ENCODE measurements at regions not wholly inside any gene's neighbourhood (a gene's known extent, or its start where the extent isn't known, plus 50 kb on each side); places are given as distances from the start of the nearest gene placed in this dataset.

DNA sequence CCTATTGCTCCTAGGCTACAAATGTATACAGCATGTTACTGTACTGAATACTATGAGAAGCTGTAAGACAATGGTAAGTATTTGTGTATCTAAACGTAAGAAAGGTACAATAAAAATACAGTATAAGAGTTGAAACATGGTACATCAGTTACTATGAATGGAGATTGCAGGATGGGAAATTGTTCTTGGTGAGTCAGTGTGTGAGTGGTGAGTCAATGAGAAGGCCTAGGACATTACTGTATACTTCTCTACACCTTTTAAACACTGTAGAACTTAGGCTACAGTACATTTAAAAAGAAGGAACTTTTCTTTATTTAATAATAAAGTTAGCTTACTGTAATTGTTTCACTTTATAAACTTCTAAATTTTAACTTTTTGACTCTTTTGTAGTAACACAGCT is 2603.2 kb downstream of the PCDH7 start:
- H3K9me3 ChIP-seq (ENCODE audit: low read length): no peaks in the 10 kb centered on the region
- ChIA-PET POLR2A (interaction anchor here (0.6 kb wide), 1 partner anchor 758 kb away, joined by 3 read pairs; no protein-coding TSS in a partner anchor), CTCF (ENCODE audit: unreplicated experiment) (no interaction called here)
- H3K36me3 ChIP-seq (ENCODE audit: insufficient read depth, low read length): no peaks in the 10 kb centered on the region
- no peak overlapping the region for H2AFZ ChIP-seq (ENCODE audit: low read length)
- H3K4me2 ChIP-seq (ENCODE audit: low read length): no peak overlapping the region
- BruUV-seq (replicated peaks): no TSS peak
- H3K4me1 ChIP-seq (ENCODE audit: insufficient read depth, low read length, poor library complexity, severe bottlenecking): no peaks in the 10 kb centered on the region
- no peak for DNase-seq (ENCODE audit: low spot score)
- intact Hi-C loops (cut with micrococcal nuclease; ENCODE audit: unreplicated experiment): no loop called here
- TF ChIP-seq, protein P1, sequence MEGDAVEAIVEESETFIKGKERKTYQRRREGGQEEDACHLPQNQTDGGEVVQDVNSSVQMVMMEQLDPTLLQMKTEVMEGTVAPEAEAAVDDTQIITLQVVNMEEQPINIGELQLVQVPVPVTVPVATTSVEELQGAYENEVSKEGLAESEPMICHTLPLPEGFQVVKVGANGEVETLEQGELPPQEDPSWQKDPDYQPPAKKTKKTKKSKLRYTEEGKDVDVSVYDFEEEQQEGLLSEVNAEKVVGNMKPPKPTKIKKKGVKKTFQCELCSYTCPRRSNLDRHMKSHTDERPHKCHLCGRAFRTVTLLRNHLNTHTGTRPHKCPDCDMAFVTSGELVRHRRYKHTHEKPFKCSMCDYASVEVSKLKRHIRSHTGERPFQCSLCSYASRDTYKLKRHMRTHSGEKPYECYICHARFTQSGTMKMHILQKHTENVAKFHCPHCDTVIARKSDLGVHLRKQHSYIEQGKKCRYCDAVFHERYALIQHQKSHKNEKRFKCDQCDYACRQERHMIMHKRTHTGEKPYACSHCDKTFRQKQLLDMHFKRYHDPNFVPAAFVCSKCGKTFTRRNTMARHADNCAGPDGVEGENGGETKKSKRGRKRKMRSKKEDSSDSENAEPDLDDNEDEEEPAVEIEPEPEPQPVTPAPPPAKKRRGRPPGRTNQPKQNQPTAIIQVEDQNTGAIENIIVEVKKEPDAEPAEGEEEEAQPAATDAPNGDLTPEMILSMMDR (conservative IDR thresholded peaks at IDR 0.05; ENCODE audit: low read length): no peak
- no peak for TF ChIP-seq EZH2phosphoT487 (IDR thresholded peaks at IDR 0.05; ENCODE audit: borderline replicate concordance, low read depth, low read length)
- no peaks in the 10 kb centered on the region for H4K20me1 ChIP-seq (ENCODE audit: insufficient read depth, low read length)
- H3K27ac ChIP-seq (ENCODE audit: low read depth, low read length, poor library complexity, severe bottlenecking): no peak overlapping the region
- no peak overlapping the region for H3K4me3 ChIP-seq (ENCODE audit: low read depth, low read length, poor library complexity, severe bottlenecking)
- H3K79me2 ChIP-seq (ENCODE audit: insufficient read depth, low read depth, low read length): no peaks in the 10 kb centered on the region
- H3K9me2 ChIP-seq (ENCODE audit: insufficient read depth, low read length): no peaks in the 10 kb centered on the region

GRCh38 chr4:33334416-33334815 is 2614.2 kb downstream of the PCDH7 start:
- H3K27ac ChIP-seq (ENCODE audit: low read depth, low read length, poor library complexity, severe bottlenecking): no peak overlapping the region
- no peak overlapping the region for H3K4me2 ChIP-seq (ENCODE audit: low read length)
- TF ChIP-seq, protein P1 (conservative IDR thresholded peaks at IDR 0.05; ENCODE audit: low read length): no peak
- TF ChIP-seq EZH2phosphoT487 (IDR thresholded peaks at IDR 0.05; ENCODE audit: borderline replicate concordance, low read depth, low read length): no peak
- H3K9me2 ChIP-seq (ENCODE audit: insufficient read depth, low read length): no peaks in the 10 kb centered on the region
- H3K4me1 ChIP-seq (ENCODE audit: insufficient read depth, low read length, poor library complexity, severe bottlenecking): no peaks in the 10 kb centered on the region
- H3K36me3 ChIP-seq (ENCODE audit: insufficient read depth, low read length): no peaks in the 10 kb centered on the region
- BruUV-seq (replicated peaks): no TSS peak
- ChIA-PET POLR2A (no interaction called here), CTCF (ENCODE audit: unreplicated experiment) (no interaction called here)
- H4K20me1 ChIP-seq (ENCODE audit: insufficient read depth, low read length): no peaks in the 10 kb centered on the region
- DNase-seq (ENCODE audit: low spot score): no peak
- no peaks in the 10 kb centered on the region for H3K9me3 ChIP-seq (ENCODE audit: low read length)
- H3K79me2 ChIP-seq (ENCODE audit: insufficient read depth, low read depth, low read length): no peaks in the 10 kb centered on the region
- H2AFZ ChIP-seq (ENCODE audit: low read length): no peak overlapping the region
- intact Hi-C loops (cut with micrococcal nuclease; ENCODE audit: unreplicated experiment): no loop called here
- H3K4me3 ChIP-seq (ENCODE audit: low read depth, low read length, poor library complexity, severe bottlenecking): no peak overlapping the region

DNA sequence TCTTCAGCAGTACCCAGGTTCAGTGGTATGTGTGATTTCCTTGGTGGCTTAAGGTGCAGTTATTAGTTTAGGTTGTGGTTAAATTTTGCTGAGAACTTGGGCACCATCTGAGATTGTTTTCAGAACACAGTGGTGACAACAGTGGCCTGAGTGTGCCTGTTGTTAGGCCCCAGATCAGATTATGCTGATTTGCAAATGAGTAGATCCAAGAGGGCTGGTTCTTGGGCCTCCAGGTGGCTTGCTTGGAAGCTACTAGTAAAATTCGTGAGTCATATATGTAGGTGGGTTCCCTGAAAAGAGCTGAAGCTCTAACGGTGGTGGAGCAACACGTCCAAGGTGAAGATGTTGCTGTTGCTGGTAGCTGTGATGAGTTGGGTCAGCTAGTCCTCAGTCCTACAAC is 2619.6 kb downstream of the PCDH7 start:
- no TSS peak for BruUV-seq (replicated peaks)
- Histone ChIP-seq H2AFZ (ENCODE audit: low read length) (no peak overlapping the region), H4K20me1 (ENCODE audit: insufficient read depth, low read length) (no peaks in the 10 kb centered on the region), H3K4me2 (ENCODE audit: low read length) (no peak overlapping the region), H3K4me3 (ENCODE audit: low read depth, low read length, poor library complexity, severe bottlenecking) (no peak overlapping the region), H3K36me3 (ENCODE audit: insufficient read depth, low read length) (no peaks in the 10 kb centered on the region), H3K27ac (ENCODE audit: low read depth, low read length, poor library complexity, severe bottlenecking) (no peak overlapping the region), H3K79me2 (ENCODE audit: insufficient read depth, low read depth, low read length) (no peaks in the 10 kb centered on the region), H3K9me3 (ENCODE audit: low read length) (no peaks in the 10 kb centered on the region), H3K9me2 (ENCODE audit: insufficient read depth, low read length) (no peaks in the 10 kb centered on the region), H3K4me1 (ENCODE audit: insufficient read depth, low read length, poor library complexity, severe bottlenecking) (no peaks in the 10 kb centered on the region)
- DNase-seq (ENCODE audit: low spot score): no peak
- POLR2A ChIA-PET: no interaction called here
- CTCF ChIA-PET (ENCODE audit: unreplicated experiment): no interaction called here
- TF ChIP-seq EZH2phosphoT487 (IDR thresholded peaks at IDR 0.05; ENCODE audit: borderline replicate concordance, low read depth, low read length): no peak
- intact Hi-C loops (cut with micrococcal nuclease; ENCODE audit: unreplicated experiment): no loop called here
